ENCODE measurements at regions not wholly inside any gene's neighbourhood (a gene's known extent, or its start where the extent isn't known, plus 50 kb on each side); places are given as distances from the start of the nearest gene placed in this dataset.

- TF ChIP-seq CTCF (IDR thresholded peaks at IDR 0.05 in 4 of 5, conservative IDR thresholded peaks at IDR 0.05 in 1 of 5) (no peak), POLR2A (IDR thresholded peaks at IDR 0.05) (no peak)
- no peak overlapping the region for H3K27ac ChIP-seq
- DNase-seq (no peak), ATAC-seq (no peak)
- no peaks in the 10 kb centered on the region for H3K36me3 ChIP-seq
- H3K9me3 ChIP-seq = no peaks in the 10 kb centered on the region
- intact Hi-C loops (cut with DNase I; ENCODE audit: low total_unique reads) (no loop called here), in situ Hi-C loops (cut with MboI; ENCODE audit: low sequenced_read_pairs in 4 of 4) (no loop called here)
- no peaks in the 10 kb centered on the region for H3K4me1 ChIP-seq
- H3K4me3 ChIP-seq = no peak overlapping the region
- H3K27me3 ChIP-seq = no peaks in the 10 kb centered on the region
Measured at GRCh38 chr13:65414187-65414586, 1815.9 kb downstream of the PCDH9 start.

- no peak overlapping the region for H3K4me3 ChIP-seq
- intact Hi-C loops (cut with DNase I; ENCODE audit: low total_unique reads) (no loop called here), in situ Hi-C loops (cut with MboI; ENCODE audit: low sequenced_read_pairs in 4 of 4) (no loop called here)
- no peaks in the 10 kb centered on the region for H3K4me1 ChIP-seq
- TF ChIP-seq POLR2A (IDR thresholded peaks at IDR 0.05) (no peak), CTCF (IDR thresholded peaks at IDR 0.05 in 4 of 5, conservative IDR thresholded peaks at IDR 0.05 in 1 of 5) (no peak)
- no peaks in the 10 kb centered on the region for H3K9me3 ChIP-seq
- H3K27me3 ChIP-seq = no peaks in the 10 kb centered on the region
- H3K27ac ChIP-seq = no peak overlapping the region
- no peaks in the 10 kb centered on the region for H3K36me3 ChIP-seq
- ATAC-seq (no peak), DNase-seq (no peak)
Measured at GRCh38 chr13:65411521-65411920, 1818.6 kb downstream of the PCDH9 start.

GRCh38 chr13:65410791-65411190 lies 1819.3 kb downstream of the PCDH9 start:
- intact Hi-C loops (cut with DNase I; ENCODE audit: low total_unique reads) = no loop called here
- TF ChIP-seq POLR2A (IDR thresholded peaks at IDR 0.05) = no peak
- no peak for TF ChIP-seq CTCF (IDR thresholded peaks at IDR 0.05 in 4 of 5, conservative IDR thresholded peaks at IDR 0.05 in 1 of 5)
- ATAC-seq (no peak), DNase-seq (no peak)
- in situ Hi-C loops (cut with MboI; ENCODE audit: low sequenced_read_pairs in 4 of 4) = no loop called here
- Histone ChIP-seq H3K9me3 (no peaks in the 10 kb centered on the region), H3K27ac (no peak overlapping the region), H3K4me1 (no peaks in the 10 kb centered on the region), H3K36me3 (no peaks in the 10 kb centered on the region), H3K4me3 (no peak overlapping the region), H3K27me3 (no peaks in the 10 kb centered on the region)

GRCh38 chr13:65401315-65401714 lies 1828.8 kb downstream of the PCDH9 start:
- in situ Hi-C loops (cut with MboI; ENCODE audit: low sequenced_read_pairs in 4 of 4) = no loop called here

More at GRCh38 chr13:65401315-65401714, 1828.8 kb downstream of the PCDH9 start:
- Histone ChIP-seq H3K4me1 (no peaks in the 10 kb centered on the region), H3K27me3 (no peaks in the 10 kb centered on the region), H3K36me3 (no peaks in the 10 kb centered on the region), H3K4me3 (no peak overlapping the region), H3K9me3 (no peaks in the 10 kb centered on the region), H3K27ac (no peak overlapping the region)
- no peak for ATAC-seq
- no peak for DNase-seq
- TF ChIP-seq CTCF (IDR thresholded peaks at IDR 0.05 in 4 of 5, conservative IDR thresholded peaks at IDR 0.05 in 1 of 5) (no peak), POLR2A (IDR thresholded peaks at IDR 0.05) (no peak)
- intact Hi-C loops (cut with DNase I; ENCODE audit: low total_unique reads) = no loop called here

Data from gastrocnemius medialis (tissue), 4 donors.